ENCODE measurements at regions not wholly inside any gene's neighbourhood (a gene's known extent, or its start where the extent isn't known, plus 50 kb on each side); places are given as distances from the start of the nearest gene placed in this dataset.

DNA sequence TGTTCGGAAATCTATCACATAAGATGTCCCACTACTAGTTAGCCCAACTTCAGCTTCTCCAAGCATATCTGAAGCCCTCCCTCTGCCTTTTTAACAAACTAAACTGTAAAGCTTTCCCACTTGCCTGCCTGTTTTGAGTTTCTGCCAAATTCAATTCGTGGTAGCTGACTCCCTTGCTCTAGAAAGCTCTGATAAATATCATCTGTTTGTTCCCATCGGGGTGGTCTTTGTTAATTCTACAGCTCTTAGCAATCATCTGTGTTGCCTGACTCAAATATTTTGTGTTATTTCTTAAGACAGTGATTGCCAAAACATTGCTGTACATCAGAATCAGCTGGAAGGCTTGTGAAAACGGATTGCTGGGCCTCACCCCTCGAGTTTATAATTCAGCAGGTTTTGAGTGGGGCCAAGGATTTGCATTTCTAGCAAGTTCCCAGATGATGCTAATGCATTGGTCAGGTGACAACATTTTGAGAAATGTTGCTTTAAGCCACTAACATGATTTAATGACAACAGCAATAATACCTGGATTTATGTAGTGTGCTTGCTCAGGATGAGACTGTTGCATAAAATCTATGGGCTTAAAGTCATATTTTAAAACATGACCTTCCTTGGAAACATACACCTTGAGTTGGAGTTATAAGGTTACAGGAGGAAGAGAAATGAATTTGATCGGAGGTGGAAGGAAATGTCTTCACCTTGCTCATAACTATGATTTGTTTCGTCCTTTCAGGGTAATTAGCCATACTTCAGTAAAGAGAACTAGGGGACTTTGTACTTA lies 631.9 kb downstream of the PSAT1 start:
- Histone ChIP-seq H3K36me3 (ENCODE audit: low read depth, missing control alignments) (no peaks in the 10 kb centered on the region), H3K9me3 (no peaks in the 10 kb centered on the region), H3K4me3 (no peak overlapping the region), H3K4me1 (no peaks in the 10 kb centered on the region), H3K27ac (no peak overlapping the region), H3K27me3 (no peaks in the 10 kb centered on the region)
- intact Hi-C loops (cut with DNase I; ENCODE audit: low total_unique reads): no loop called here
- WGBS, 2 donors: 56 to 57% methylated on average over 7 of the region's 7 CpGs
- TF ChIP-seq POLR2A (IDR thresholded peaks at IDR 0.05): no peak
- TF ChIP-seq CTCF (IDR thresholded peaks at IDR 0.05): no peak
- DNase-seq: no peak

DNA sequence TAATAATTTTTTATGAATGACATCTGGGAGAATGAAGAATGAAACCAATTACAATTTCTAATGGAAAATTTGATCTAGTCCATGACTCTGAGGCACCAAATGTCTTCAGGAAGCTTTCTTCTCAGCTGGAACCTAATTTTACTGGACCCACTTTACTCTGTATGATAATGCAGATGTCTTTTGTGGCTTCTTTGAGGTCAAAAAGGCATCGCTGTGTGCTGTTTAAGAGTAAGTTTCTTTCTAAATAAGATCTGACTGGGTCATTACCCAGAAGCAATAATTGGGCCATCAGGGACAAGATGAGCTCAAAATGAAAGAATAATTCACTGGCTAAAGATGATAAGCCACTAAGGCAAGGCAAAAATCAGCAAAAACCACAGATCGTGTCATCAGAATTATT lies 633.4 kb downstream of the PSAT1 start:
- H3K27ac ChIP-seq: no peak overlapping the region
- no peak overlapping the region for H3K4me3 ChIP-seq
- H3K27me3 ChIP-seq: no peaks in the 10 kb centered on the region
- no peak for DNase-seq
- no peaks in the 10 kb centered on the region for H3K36me3 ChIP-seq (ENCODE audit: low read depth, missing control alignments)
- no peaks in the 10 kb centered on the region for H3K9me3 ChIP-seq
- intact Hi-C loops (cut with DNase I; ENCODE audit: low total_unique reads): no loop called here
- TF ChIP-seq POLR2A (IDR thresholded peaks at IDR 0.05) (no peak), CTCF (IDR thresholded peaks at IDR 0.05) (no peak)
- 67 to 78% methylated on average over 2 of the region's 2 CpGs for WGBS, 2 donors
- H3K4me1 ChIP-seq: no peaks in the 10 kb centered on the region

DNA sequence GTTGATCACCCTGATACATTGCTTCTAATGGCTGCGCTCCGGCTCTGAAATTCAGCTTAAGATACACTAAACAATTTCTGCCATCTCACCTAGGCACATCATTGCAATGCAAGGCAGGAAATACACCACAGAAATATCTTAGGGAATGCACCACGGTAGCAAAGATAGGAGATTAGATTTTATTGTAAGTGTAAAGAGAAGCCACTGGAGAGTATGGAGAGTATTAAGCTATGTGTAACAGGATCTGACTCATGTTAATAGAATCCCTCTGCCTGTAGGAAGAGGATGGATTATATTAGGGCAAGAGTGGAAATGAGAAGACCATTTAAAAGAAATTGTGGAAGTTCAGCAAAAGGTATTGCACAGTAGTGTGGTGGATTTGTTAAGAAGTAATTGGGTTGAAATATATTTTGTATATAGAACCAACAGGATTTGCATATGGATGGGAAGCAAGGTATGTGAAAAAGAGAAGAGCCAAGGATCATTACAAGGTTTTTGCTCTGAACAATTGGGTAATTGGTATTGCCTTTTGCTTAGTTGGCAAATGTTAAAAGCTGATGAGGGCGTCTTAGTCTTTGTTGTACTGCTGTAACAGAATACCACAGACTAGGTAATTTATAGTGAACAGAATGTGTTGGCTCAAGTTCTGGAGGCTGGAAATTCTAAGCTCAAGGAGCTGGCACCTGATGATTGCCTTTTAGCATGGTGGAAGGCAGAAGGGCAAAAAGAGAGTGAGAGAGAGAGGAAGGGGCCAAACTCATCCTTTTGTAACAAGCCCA lies 636.1 kb downstream of the PSAT1 start:
- WGBS, 2 donors: 65 to 71% methylated on average over 4 of the region's 4 CpGs
- Histone ChIP-seq H3K27me3 (no peaks in the 10 kb centered on the region), H3K9me3 (no peaks in the 10 kb centered on the region), H3K27ac (no peak overlapping the region), H3K4me3 (no peak overlapping the region), H3K4me1 (no peaks in the 10 kb centered on the region), H3K36me3 (ENCODE audit: low read depth, missing control alignments) (no peaks in the 10 kb centered on the region)
- no peak for DNase-seq
- intact Hi-C loops (cut with DNase I; ENCODE audit: low total_unique reads): no loop called here
- TF ChIP-seq POLR2A (IDR thresholded peaks at IDR 0.05) (no peak), CTCF (IDR thresholded peaks at IDR 0.05) (no peak)

DNA sequence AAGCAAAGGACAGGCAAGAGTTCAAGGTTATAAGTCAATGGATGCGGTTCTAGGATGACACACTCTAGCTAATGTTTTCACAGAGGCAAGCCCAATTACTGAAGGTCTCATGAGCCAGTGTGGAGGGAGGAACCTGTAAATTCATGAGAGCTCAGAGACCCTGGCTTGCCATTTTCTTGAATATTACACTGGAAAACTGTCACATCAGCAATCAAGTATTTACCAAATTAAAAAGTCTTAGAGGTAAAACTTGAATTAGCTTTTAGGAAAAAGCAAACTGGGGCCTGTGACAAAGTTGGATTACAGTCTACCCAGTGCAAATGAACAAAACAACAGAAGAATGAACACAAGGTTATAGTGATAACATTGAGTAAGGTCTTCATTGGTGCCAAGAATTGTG lies 636.9 kb upstream of the TLE4 start:
- WGBS, 2 donors: 47 to 50% methylated on average over 1 of the region's 1 CpG
- H3K9me3 ChIP-seq: no peaks in the 10 kb centered on the region

More for the DNA sequence above, 636.9 kb upstream of the TLE4 start:
- TF ChIP-seq CTCF (IDR thresholded peaks at IDR 0.05): no peak
- TF ChIP-seq POLR2A (IDR thresholded peaks at IDR 0.05): no peak
- no peaks in the 10 kb centered on the region for H3K36me3 ChIP-seq (ENCODE audit: low read depth, missing control alignments)
- no peaks in the 10 kb centered on the region for H3K4me1 ChIP-seq
- no peak for DNase-seq
- no peaks in the 10 kb centered on the region for H3K27me3 ChIP-seq
- H3K4me3 ChIP-seq: no peak overlapping the region
- no peak overlapping the region for H3K27ac ChIP-seq
- intact Hi-C loops (cut with DNase I; ENCODE audit: low total_unique reads): no loop called here

Data from testis (tissue), 2 donors.